SK-N-SH (cell line): ENCODE measurements at regions not wholly inside any gene's neighbourhood (a gene's known extent, or its start where the extent isn't known, plus 50 kb on each side); places are given as distances from the start of the nearest gene placed in this dataset.

ENCODE experiments used
- CTCF ChIA-PET: fragments of 300-600, 350-600 bp; formaldehyde crosslinking; extraction: SDS; loops from one replicate; lab custom pipeline; 2021; lab: Yijun Ruan, JAX
- POLR2A ChIA-PET: fragments of 350-600 bp; sonication (Branson Sonifier 250); formaldehyde crosslinking; extraction: SDS; loops from one replicate; lab custom pipeline; 2020; ENCODE audit warnings: antibody characterized with exemption, inconsistent platforms; lab: Yijun Ruan, JAX
- DNase-seq: peaks from one replicate; pipeline ENCODE4 v3.0.0; 2012
- H2AFZ ChIP-seq: fragments of 200-600 bp; sonication (generic); 2 replicates; pipeline ENCODE4 v1.8.1; 2016; ENCODE audit warnings: antibody characterized with exemption, mild to moderate bottlenecking, low read depth
- H3F3A ChIP-seq: fragments of 200-600 bp; sonication (generic); replicated peaks from 2 replicates; pipeline ENCODE3; 2016; ENCODE audit warnings: antibody characterized with exemption, mild to moderate bottlenecking; ENCODE audit not compliant: insufficient read depth
- H3K27ac ChIP-seq, 2 experiments: fragments of 200-500 bp in 1 of 2; fragments of 200-600 bp in 1 of 2; sonication (Bioruptor generic) in 1 of 2; sonication (generic), shearing (Covaris generic) in 1 of 2; 2 replicates each; pipeline versions ENCODE4 v1.5.1 to v1.6.1; 2014 to 2016; ENCODE audit warnings: low read depth in 2 of 2, inconsistent platforms in 1 of 2, low read length in 1 of 2, mild to moderate bottlenecking in 1 of 2, mixed read lengths in 1 of 2
- H3K27me3 ChIP-seq: fragments of 200-600 bp; sonication (generic), shearing (Covaris generic); 2 replicates; pipeline ENCODE4 v1.6.1; 2016; ENCODE audit warnings: mixed run types; ENCODE audit not compliant: insufficient read depth
- H3K36me3 ChIP-seq, 2 experiments: fragments of 200-500 bp in 1 of 2; fragments of 200-600 bp in 1 of 2; sonication (Bioruptor generic) in 1 of 2; sonication (generic) in 1 of 2; replicated peaks in 1 of 2; 2 replicates each; pipeline versions ENCODE3 to v1.5.1; 2014 to 2016; ENCODE audit warnings: low read length in 1 of 2, mild to moderate bottlenecking in 1 of 2; ENCODE audit not compliant: insufficient read depth in 2 of 2, control insufficient read depth in 1 of 2
- H3K4me1 ChIP-seq, 2 experiments: fragments of 200-500 bp in 1 of 2; fragments of 200-600 bp in 1 of 2; sonication (Bioruptor generic) in 1 of 2; sonication (generic), shearing (Covaris generic) in 1 of 2; 2 replicates each; pipeline versions ENCODE4 v1.5.1 to v1.6.1; 2014 to 2016; ENCODE audit warnings: low read depth in 1 of 2, low read length in 1 of 2, mixed run types in 1 of 2; ENCODE audit not compliant: insufficient read depth in 2 of 2, control insufficient read depth in 1 of 2
- H3K4me2 ChIP-seq: fragments of 200-600 bp; sonication (generic), shearing (Covaris generic); 2 replicates; pipeline ENCODE4 v1.6.1; 2017; ENCODE audit warnings: mixed run types
- H3K4me3 ChIP-seq, 2 experiments: fragments of 200-500 bp in 1 of 2; fragments of 200-600 bp in 1 of 2; sonication (Bioruptor generic) in 1 of 2; sonication (generic), shearing (Covaris generic) in 1 of 2; 2 replicates each; pipeline versions ENCODE4 v1.5.1 to v1.8.1; 2014 to 2016; ENCODE audit warnings: low read depth in 2 of 2, inconsistent platforms in 1 of 2, low read length in 1 of 2, mild to moderate bottlenecking in 1 of 2, mixed read lengths in 1 of 2, moderate library complexity in 1 of 2
- H3K79me2 ChIP-seq: fragments of 200-600 bp; sonication (generic); 2 replicates; pipeline ENCODE4 v1.8.1; 2017; ENCODE audit warnings: mild to moderate bottlenecking; ENCODE audit not compliant: insufficient read depth
- H3K9ac ChIP-seq: fragments of 200-600 bp; sonication (generic); 2 replicates; pipeline ENCODE4 v1.6.1; 2017; ENCODE audit warnings: mixed run types
- H3K9me2 ChIP-seq: fragments of 200-600 bp; sonication (generic); 2 replicates; pipeline ENCODE4 v1.6.1; 2017; ENCODE audit warnings: mixed run types
- H3K9me3 ChIP-seq: fragments of 200-600 bp; sonication (generic); 2 replicates; pipeline ENCODE4 v1.6.1; 2017; ENCODE audit warnings: mixed run types, mild to moderate bottlenecking, moderate library complexity
- H4K20me1 ChIP-seq: fragments of 200-600 bp; sonication (generic); 2 replicates; pipeline ENCODE4 v1.6.1; 2017; ENCODE audit warnings: mild to moderate bottlenecking, mixed run types; ENCODE audit not compliant: insufficient read depth
- ELF1 ChIP-seq: IDR thresholded peaks from 2 replicates; pipeline ENCODE4 v1.4.0; 2012
- EP300 ChIP-seq, 2 experiments: IDR thresholded peaks; 2 replicates each; pipeline versions ENCODE4 v1.4.0 to v1.6.1; 2012; ENCODE audit warnings: borderline replicate concordance in 1 of 2, low read depth in 1 of 2, low read length in 1 of 2
- JUND ChIP-seq: IDR thresholded peaks from 2 replicates; pipeline ENCODE4 v1.4.0; 2012
- MAX ChIP-seq: IDR thresholded peaks from 2 replicates; pipeline ENCODE4 v1.4.0; 2012; ENCODE audit warnings: low read depth
- MEF2A ChIP-seq: IDR thresholded peaks from 2 replicates; pipeline ENCODE4 v1.4.0; 2012; ENCODE audit warnings: low read depth, borderline replicate concordance
- MXI1 ChIP-seq: IDR thresholded peaks from 2 replicates; pipeline ENCODE4 v1.6.1; 2012; ENCODE audit warnings: mild to moderate bottlenecking, low read depth, low read length, improper control_type of control experiment
- NFIC ChIP-seq: IDR thresholded peaks from 2 replicates; pipeline ENCODE4 v1.4.0; 2012; ENCODE audit warnings: borderline replicate concordance
- NRF1 ChIP-seq: IDR thresholded peaks from 2 replicates; pipeline ENCODE4 v1.6.1; 2012; ENCODE audit warnings: low read depth, mild to moderate bottlenecking, low read length
- POLR2AphosphoS5 ChIP-seq: IDR thresholded peaks from 2 replicates; pipeline ENCODE4 v1.6.1; 2012; ENCODE audit warnings: low read depth, low read length
- RAD21 ChIP-seq: IDR thresholded peaks from 2 replicates; pipeline ENCODE4 v1.6.1; 2012; ENCODE audit warnings: mild to moderate bottlenecking, low read length
- RCOR1 ChIP-seq: fragments of 150-350 bp; IDR thresholded peaks from 2 replicates; pipeline ENCODE4 v1.6.1; 2017; ENCODE audit warnings: antibody characterized with exemption, low read length
- RFX5 ChIP-seq: IDR thresholded peaks from 2 replicates; pipeline ENCODE4 v1.6.1; 2012; ENCODE audit warnings: mild to moderate bottlenecking, improper control_type of control experiment, low read length
- SIN3A ChIP-seq: IDR thresholded peaks from 2 replicates; pipeline ENCODE4 v1.6.1; 2012; ENCODE audit warnings: low read depth, mild to moderate bottlenecking, low read length, moderate library complexity, borderline replicate concordance
- SMC3 ChIP-seq: IDR thresholded peaks from 2 replicates; pipeline ENCODE4 v1.6.1; 2012; ENCODE audit warnings: low read depth, low read length, improper control_type of control experiment
- TAF1 ChIP-seq: IDR thresholded peaks from 2 replicates; pipeline ENCODE4 v1.6.1; 2012; ENCODE audit warnings: low read depth, mild to moderate bottlenecking, low read length, moderate library complexity, borderline replicate concordance
- TCF12 ChIP-seq: IDR thresholded peaks from 2 replicates; pipeline ENCODE4 v1.4.0; 2012
- TEAD4 ChIP-seq: IDR thresholded peaks from 2 replicates; pipeline ENCODE4 v1.4.0; 2012; ENCODE audit warnings: mild to moderate bottlenecking, borderline replicate concordance; ENCODE audit not compliant: insufficient read depth
- YY1 ChIP-seq: IDR thresholded peaks from 2 replicates; pipeline ENCODE4 v1.4.0; 2012; ENCODE audit warnings: low read depth, mild to moderate bottlenecking
- WGBS: methylation state at CpG from one replicate; pipeline ENCODE4 v1.1.6; 2017; ENCODE audit warnings: low lambda C conversion rate; 5-methylcytosine and 5-hydroxymethylcytosine counted together
- TF ChIP-seq, protein P1 (sequence below): fragments of 200-600 bp; sonication (generic); IDR thresholded peaks from 2 replicates; pipeline ENCODE4 v1.6.1; 2017; ENCODE audit warnings: antibody characterized with exemption, mild to moderate bottlenecking, moderate library complexity
- TF ChIP-seq, protein P2 (sequence below): IDR thresholded peaks from 2 replicates; pipeline ENCODE4 v1.4.0; 2012; ENCODE audit warnings: low read depth, borderline replicate concordance

DNA sequence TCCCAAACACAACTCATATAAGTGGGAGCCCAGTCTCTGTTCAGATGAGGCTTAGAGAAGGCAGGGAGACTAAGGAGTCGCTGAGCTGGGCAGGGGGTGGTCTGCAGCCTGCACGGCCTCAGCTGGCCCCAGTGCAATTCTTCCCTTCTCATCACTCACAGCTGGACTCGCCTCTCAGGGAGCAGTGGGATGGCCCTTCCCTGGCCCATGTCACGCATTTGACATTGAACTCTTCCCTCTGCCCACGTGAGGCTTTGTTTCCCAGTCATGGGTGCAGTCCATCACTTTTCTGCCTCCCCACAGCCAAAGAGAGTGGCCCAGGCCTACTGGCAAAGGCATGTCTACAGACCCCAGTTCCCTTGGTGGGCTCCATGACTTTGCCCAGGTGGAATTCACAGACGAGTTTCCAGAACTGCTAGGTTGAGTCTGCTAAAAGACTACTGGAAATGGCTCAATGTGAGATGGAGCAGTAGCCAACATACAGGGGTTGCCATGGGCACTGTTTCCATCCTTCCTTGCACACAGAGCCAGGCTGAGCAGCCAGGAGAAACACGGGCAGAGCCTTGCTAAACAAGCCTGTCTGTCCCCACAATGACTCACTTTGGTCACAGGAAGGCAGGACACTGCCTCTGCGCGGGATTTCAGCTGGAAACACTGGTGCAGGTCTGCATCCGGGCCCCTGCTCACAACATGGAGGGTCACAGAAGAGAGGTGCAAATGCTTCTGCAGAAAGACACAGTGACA lies 90.1 kb downstream of the OAT start:
- no peak overlapping the region for H3K27ac ChIP-seq
- TF ChIP-seq MXI1 (no peak), TCF12 (no peak), ELF1 (no peak), TAF1 (no peak), MAX (no peak), JUND (no peak), EP300 (IDR thresholded peaks at IDR 0.05; ENCODE audit: borderline replicate concordance in 1 of 2, low read depth in 1 of 2, low read length in 1 of 2) (no peak), SIN3A (no peak), YY1 (no peak), NFIC (no peak), POLR2AphosphoS5 (no peak), SMC3 (no peak), RFX5 (no peak), RAD21 (no peak), TEAD4 (no peak), RCOR1 (no peak), NRF1 (no peak), MEF2A (no peak)
- TF ChIP-seq, protein P1, sequence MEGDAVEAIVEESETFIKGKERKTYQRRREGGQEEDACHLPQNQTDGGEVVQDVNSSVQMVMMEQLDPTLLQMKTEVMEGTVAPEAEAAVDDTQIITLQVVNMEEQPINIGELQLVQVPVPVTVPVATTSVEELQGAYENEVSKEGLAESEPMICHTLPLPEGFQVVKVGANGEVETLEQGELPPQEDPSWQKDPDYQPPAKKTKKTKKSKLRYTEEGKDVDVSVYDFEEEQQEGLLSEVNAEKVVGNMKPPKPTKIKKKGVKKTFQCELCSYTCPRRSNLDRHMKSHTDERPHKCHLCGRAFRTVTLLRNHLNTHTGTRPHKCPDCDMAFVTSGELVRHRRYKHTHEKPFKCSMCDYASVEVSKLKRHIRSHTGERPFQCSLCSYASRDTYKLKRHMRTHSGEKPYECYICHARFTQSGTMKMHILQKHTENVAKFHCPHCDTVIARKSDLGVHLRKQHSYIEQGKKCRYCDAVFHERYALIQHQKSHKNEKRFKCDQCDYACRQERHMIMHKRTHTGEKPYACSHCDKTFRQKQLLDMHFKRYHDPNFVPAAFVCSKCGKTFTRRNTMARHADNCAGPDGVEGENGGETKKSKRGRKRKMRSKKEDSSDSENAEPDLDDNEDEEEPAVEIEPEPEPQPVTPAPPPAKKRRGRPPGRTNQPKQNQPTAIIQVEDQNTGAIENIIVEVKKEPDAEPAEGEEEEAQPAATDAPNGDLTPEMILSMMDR, result no peak
- TF ChIP-seq, protein P2, sequence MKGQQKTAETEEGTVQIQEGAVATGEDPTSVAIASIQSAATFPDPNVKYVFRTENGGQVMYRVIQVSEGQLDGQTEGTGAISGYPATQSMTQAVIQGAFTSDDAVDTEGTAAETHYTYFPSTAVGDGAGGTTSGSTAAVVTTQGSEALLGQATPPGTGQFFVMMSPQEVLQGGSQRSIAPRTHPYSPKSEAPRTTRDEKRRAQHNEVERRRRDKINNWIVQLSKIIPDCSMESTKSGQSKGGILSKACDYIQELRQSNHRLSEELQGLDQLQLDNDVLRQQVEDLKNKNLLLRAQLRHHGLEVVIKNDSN, result no peak
- H3K9ac ChIP-seq, result no peak overlapping the region
- H4K20me1 ChIP-seq, result no peaks in the 10 kb centered on the region
- DNase-seq, result no peak
- no peaks in the 10 kb centered on the region for H3K27me3 ChIP-seq
- no peaks in the 10 kb centered on the region for H3K36me3 ChIP-seq
- no peaks in the 10 kb centered on the region for H3K79me2 ChIP-seq
- POLR2A ChIA-PET, result no interaction called here
- CTCF ChIA-PET, result no interaction called here
- no peaks in the 10 kb centered on the region for H3K4me1 ChIP-seq
- H3K4me3 ChIP-seq, result no peak overlapping the region
- no peak overlapping the region for H2AFZ ChIP-seq
- no peak overlapping the region for H3K4me2 ChIP-seq
- H3K9me3 ChIP-seq, result no peaks in the 10 kb centered on the region
- 12% methylated on average over 9 of the region's 10 CpGs for WGBS
- no peaks in the 10 kb centered on the region for H3K9me2 ChIP-seq
- no peaks in the 10 kb centered on the region for H3F3A ChIP-seq
